ENCODE measurements at regions not wholly inside any gene's neighbourhood (a gene's known extent, or its start where the extent isn't known, plus 50 kb on each side); places are given as distances from the start of the nearest gene placed in this dataset.
"Not testable (repeated sequence)": the region's sequence is repeated elsewhere in the genome, so short reads cannot be mapped to it uniquely, and the experiment has no call there.

- peaks cover 37% of the 10 kb centered on the region for H3K9me3 Mint-ChIP-seq (ENCODE audit: unreplicated experiment)
- H3K4me1 Mint-ChIP-seq (ENCODE audit: unreplicated experiment): no peaks in the 10 kb centered on the region
- H3K4me3 Mint-ChIP-seq (ENCODE audit: unreplicated experiment): no peak overlapping the region
- DNase-seq (ENCODE audit: extremely low spot score, unreplicated experiment): no peak
- no peak overlapping the region for H3K27ac Mint-ChIP-seq (ENCODE audit: unreplicated experiment)
- no peak for TF ChIP-seq CTCF (IDR thresholded peaks at IDR 0.05)
- H3K36me3 Mint-ChIP-seq (ENCODE audit: unreplicated experiment): no peaks in the 10 kb centered on the region
- no peaks in the 10 kb centered on the region for H3K27me3 Mint-ChIP-seq (ENCODE audit: unreplicated experiment)
These were observed 219.6 kb upstream of the MAOA start for GRCh38 chrX:43436517-43436916.

GRCh38 chrX:43446752-43447151 lies 209.3 kb upstream of the MAOA start:
- no peaks in the 10 kb centered on the region for H3K4me1 Mint-ChIP-seq (ENCODE audit: unreplicated experiment)
- H3K9me3 Mint-ChIP-seq (ENCODE audit: unreplicated experiment): peaks cover 23% of the 10 kb centered on the region
- no peak overlapping the region for H3K27ac Mint-ChIP-seq (ENCODE audit: unreplicated experiment)
- no peak overlapping the region for H3K4me3 Mint-ChIP-seq (ENCODE audit: unreplicated experiment)
- no peaks in the 10 kb centered on the region for H3K27me3 Mint-ChIP-seq (ENCODE audit: unreplicated experiment)
- no peaks in the 10 kb centered on the region for H3K36me3 Mint-ChIP-seq (ENCODE audit: unreplicated experiment)
- TF ChIP-seq CTCF (IDR thresholded peaks at IDR 0.05): no peak
- no peak for DNase-seq (ENCODE audit: extremely low spot score, unreplicated experiment)

- peaks cover 30% of the 10 kb centered on the region for H3K9me3 Mint-ChIP-seq (ENCODE audit: unreplicated experiment)
- no peak for TF ChIP-seq CTCF (IDR thresholded peaks at IDR 0.05)
- H3K4me3 Mint-ChIP-seq (ENCODE audit: unreplicated experiment): no peak overlapping the region
- H3K27me3 Mint-ChIP-seq (ENCODE audit: unreplicated experiment): no peaks in the 10 kb centered on the region
- DNase-seq (ENCODE audit: extremely low spot score, unreplicated experiment): no peak
- no peaks in the 10 kb centered on the region for H3K36me3 Mint-ChIP-seq (ENCODE audit: unreplicated experiment)
- H3K27ac Mint-ChIP-seq (ENCODE audit: unreplicated experiment): no peak overlapping the region
- no peaks in the 10 kb centered on the region for H3K4me1 Mint-ChIP-seq (ENCODE audit: unreplicated experiment)
These were observed 207.4 kb upstream of the MAOA start for GRCh38 chrX:43448688-43449087.

GRCh38 chrX:43450355-43450754 lies 205.7 kb upstream of the MAOA start:
- no peaks in the 10 kb centered on the region for H3K27me3 Mint-ChIP-seq (ENCODE audit: unreplicated experiment)
- H3K4me1 Mint-ChIP-seq (ENCODE audit: unreplicated experiment): no peaks in the 10 kb centered on the region
- H3K4me3 Mint-ChIP-seq (ENCODE audit: unreplicated experiment): no peak overlapping the region
- H3K27ac Mint-ChIP-seq (ENCODE audit: unreplicated experiment): no peak overlapping the region
- no peak for TF ChIP-seq CTCF (IDR thresholded peaks at IDR 0.05)
- DNase-seq (ENCODE audit: extremely low spot score, unreplicated experiment): no peak
- peaks cover 37% of the 10 kb centered on the region for H3K9me3 Mint-ChIP-seq (ENCODE audit: unreplicated experiment)
- H3K36me3 Mint-ChIP-seq (ENCODE audit: unreplicated experiment): no peaks in the 10 kb centered on the region

GRCh38 chrX:43451976-43452686 lies 204.0 kb upstream of the MAOA start:
- H3K27ac Mint-ChIP-seq (ENCODE audit: unreplicated experiment); H3K4me3 Mint-ChIP-seq (ENCODE audit: unreplicated experiment); DNase-seq (ENCODE audit: extremely low spot score, unreplicated experiment); H3K36me3 Mint-ChIP-seq (ENCODE audit: unreplicated experiment); H3K27me3 Mint-ChIP-seq (ENCODE audit: unreplicated experiment); H3K4me1 Mint-ChIP-seq (ENCODE audit: unreplicated experiment): not testable (repeated sequence)
- H3K9me3 Mint-ChIP-seq (ENCODE audit: unreplicated experiment): peaks cover 38% of the 10 kb centered on the region
